ENCODE measurements at regions not wholly inside any gene's neighbourhood (a gene's known extent, or its start where the extent isn't known, plus 50 kb on each side); places are given as distances from the start of the nearest gene placed in this dataset.

GRCh38 chr6:112595841-112596240 is 248.7 kb downstream of the RFPL4B start:
- DNase-seq (ENCODE audit: low read depth, low spot score) (no peak), ATAC-seq (no peak)
- H3K36me3 ChIP-seq (ENCODE audit: control insufficient read depth, insufficient read depth, low read length): no peaks in the 10 kb centered on the region
- H3K9me3 ChIP-seq (ENCODE audit: control insufficient read depth, insufficient read depth, low read depth, low read length): peaks cover 19% of the 10 kb centered on the region
- TF ChIP-seq TCF7L2 (IDR thresholded peaks at IDR 0.05; ENCODE audit: low read depth, low read length): no peak
- no peak for TF ChIP-seq POLR2AphosphoS5 (IDR thresholded peaks at IDR 0.05; ENCODE audit: low read depth, low read length)
- intact Hi-C loops (cut with micrococcal nuclease; ENCODE audit: unreplicated experiment) (no loop called here), in situ Hi-C loops (cut with HindIII; ENCODE audit: low pct_unique_long_range_greater_than_20kb, low sequenced_read_pairs) (no loop called here)
- ChIA-PET POLR2A (no interaction called here), CTCF (interaction anchor here (0.6 kb wide), 1 partner anchor 29 kb away, joined by 3 read pairs; no protein-coding TSS in a partner anchor)
- no peaks in the 10 kb centered on the region for H3K4me1 ChIP-seq (ENCODE audit: control insufficient read depth, insufficient read depth, low read length)
- H3K27me3 ChIP-seq (ENCODE audit: control insufficient read depth, insufficient read depth, low read length): no peaks in the 10 kb centered on the region
- no TSS peak for BruUV-seq (replicated peaks)
- no peak overlapping the region for H3K27ac ChIP-seq (ENCODE audit: low read length)
- H3K4me3 ChIP-seq (ENCODE audit: low read depth in 2 of 2, low read length in 2 of 2): no peak overlapping the region

GRCh38 chr6:112597176-112597575 is 250.0 kb downstream of the RFPL4B start:
- TF ChIP-seq POLR2AphosphoS5 (IDR thresholded peaks at IDR 0.05; ENCODE audit: low read depth, low read length) (no peak), REST (IDR thresholded peaks at IDR 0.05; ENCODE audit: insufficient read depth in 1 of 2, low read depth in 2 of 2, low read length in 1 of 2) (no peak), TCF7L2 (IDR thresholded peaks at IDR 0.05; ENCODE audit: low read depth, low read length) (no peak), SIN3A (IDR thresholded peaks at IDR 0.05; ENCODE audit: borderline replicate concordance, insufficient read depth, low read depth, low read length) (no peak), CTCF (IDR thresholded peaks at IDR 0.05) (no peak)
- no TSS peak for BruUV-seq (replicated peaks)
- ChIA-PET CTCF (no interaction called here), POLR2A (no interaction called here)
- intact Hi-C loops (cut with micrococcal nuclease; ENCODE audit: unreplicated experiment): no loop called here
- no peak overlapping the region for H3K4me3 ChIP-seq (ENCODE audit: low read depth in 2 of 2, low read length in 2 of 2)
- ATAC-seq: no peak
- in situ Hi-C loops (cut with HindIII; ENCODE audit: low pct_unique_long_range_greater_than_20kb, low sequenced_read_pairs): no loop called here
- no peaks in the 10 kb centered on the region for H3K4me1 ChIP-seq (ENCODE audit: control insufficient read depth, insufficient read depth, low read length)
- DNase-seq (ENCODE audit: low read depth, low spot score): no peak
- H3K27me3 ChIP-seq (ENCODE audit: control insufficient read depth, insufficient read depth, low read length): no peaks in the 10 kb centered on the region
- peaks cover 19% of the 10 kb centered on the region for H3K9me3 ChIP-seq (ENCODE audit: control insufficient read depth, insufficient read depth, low read depth, low read length)
- H3K27ac ChIP-seq (ENCODE audit: low read length): no peak overlapping the region
- H3K36me3 ChIP-seq (ENCODE audit: control insufficient read depth, insufficient read depth, low read length): no peaks in the 10 kb centered on the region

- in situ Hi-C loops (cut with HindIII; ENCODE audit: low pct_unique_long_range_greater_than_20kb, low sequenced_read_pairs): no loop called here
These were observed 253.0 kb downstream of the RFPL4B start for GRCh38 chr6:112600168-112600567.

More at GRCh38 chr6:112600168-112600567, 253.0 kb downstream of the RFPL4B start:
- no peak overlapping the region for H3K4me3 ChIP-seq (ENCODE audit: low read depth in 2 of 2, low read length in 2 of 2)
- no TSS peak for BruUV-seq (replicated peaks)
- POLR2A ChIA-PET: no interaction called here
- intact Hi-C loops (cut with micrococcal nuclease; ENCODE audit: unreplicated experiment): no loop called here
- ATAC-seq (no peak), DNase-seq (ENCODE audit: low read depth, low spot score) (no peak)
- no peak overlapping the region for H3K27ac ChIP-seq (ENCODE audit: low read length)
- H3K27me3 ChIP-seq (ENCODE audit: control insufficient read depth, insufficient read depth, low read length): no peaks in the 10 kb centered on the region
- CTCF ChIA-PET: no interaction called here
- no peaks in the 10 kb centered on the region for H3K4me1 ChIP-seq (ENCODE audit: control insufficient read depth, insufficient read depth, low read length)
- no peaks in the 10 kb centered on the region for H3K36me3 ChIP-seq (ENCODE audit: control insufficient read depth, insufficient read depth, low read length)
- no peaks in the 10 kb centered on the region for H3K9me3 ChIP-seq (ENCODE audit: control insufficient read depth, insufficient read depth, low read depth, low read length)
- TF ChIP-seq CTCF (IDR thresholded peaks at IDR 0.05) (peak; percentile 19; the same call in 1 of the 2 replicates), SIN3A (IDR thresholded peaks at IDR 0.05; ENCODE audit: borderline replicate concordance, insufficient read depth, low read depth, low read length) (no peak), TCF7L2 (IDR thresholded peaks at IDR 0.05; ENCODE audit: low read depth, low read length) (no peak), REST (IDR thresholded peaks at IDR 0.05; ENCODE audit: insufficient read depth in 1 of 2, low read depth in 2 of 2, low read length in 1 of 2) (no peak)
